ENCODE measurements at regions not wholly inside any gene's neighbourhood (a gene's known extent, or its start where the extent isn't known, plus 50 kb on each side); places are given as distances from the start of the nearest gene placed in this dataset.

DNA sequence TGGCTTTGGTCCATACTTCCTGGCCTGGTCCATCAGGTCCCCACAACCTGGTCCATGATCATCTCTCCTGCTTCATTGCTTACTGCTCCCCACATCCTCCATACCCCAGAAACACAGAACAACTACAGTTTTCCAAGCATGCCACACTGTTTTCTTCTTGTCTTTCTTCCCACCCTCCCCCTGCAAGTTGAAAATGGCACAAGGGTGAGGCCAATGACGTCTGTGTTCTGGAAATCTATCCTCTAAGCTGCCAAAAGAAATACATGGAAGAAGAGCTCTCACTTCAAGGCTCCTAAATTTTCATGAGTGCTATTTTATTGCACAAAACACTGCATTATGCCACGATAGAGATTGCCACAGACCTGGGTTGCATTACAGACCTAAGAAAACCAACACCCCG, 404.4 kb downstream of the VPS13C start:
- Mint-ChIP-seq H3K36me3 (ENCODE audit: insufficient read depth, unreplicated experiment) (no peaks in the 10 kb centered on the region), H3K4me3 (ENCODE audit: unreplicated experiment) (no peak overlapping the region), H3K9me3 (ENCODE audit: unreplicated experiment) (no peaks in the 10 kb centered on the region), H3K4me1 (ENCODE audit: low read depth, unreplicated experiment) (no peaks in the 10 kb centered on the region), H3K27ac (ENCODE audit: unreplicated experiment) (no peak overlapping the region), H3K27me3 (ENCODE audit: insufficient read depth, unreplicated experiment) (peaks cover 6% of the 10 kb centered on the region)
- no TSS peak for BruUV-seq (replicated peaks)
- intact Hi-C loops (cut with micrococcal nuclease; ENCODE audit: unreplicated experiment), result no loop called here
- ChIA-PET POLR2A (no interaction called here), CTCF (no interaction called here)
- Histone ChIP-seq H3K4me1 (no peaks in the 10 kb centered on the region), H3K27me3 (replicated peaks; ENCODE audit: control insufficient read depth, insufficient read depth, low read length) (no peaks in the 10 kb centered on the region; the same call in 1 of the 2 replicates), H3K36me3 (ENCODE audit: control insufficient read depth, insufficient read depth, low read length) (no peaks in the 10 kb centered on the region), H3K9me3 (no peaks in the 10 kb centered on the region), H3K4me3 (ENCODE audit: low read depth, low read length) (no peak overlapping the region)
- TF ChIP-seq CTCF (IDR thresholded peaks at IDR 0.05; ENCODE audit: insufficient read depth in 1 of 2, low read depth in 1 of 2, low read length in 1 of 2, severe bottlenecking in 1 of 2, unreplicated experiment in 1 of 2), result no peak
- DNase-seq, result no peak

GRCh38 chr15:61654918-61655317, 405.3 kb downstream of the VPS13C start:
- no peaks in the 10 kb centered on the region for H3K9me3 Mint-ChIP-seq (ENCODE audit: unreplicated experiment)
- ChIA-PET POLR2A (no interaction called here), CTCF (no interaction called here)
- Histone ChIP-seq H3K27me3 (replicated peaks; ENCODE audit: control insufficient read depth, insufficient read depth, low read length) (no peaks in the 10 kb centered on the region; the same call in 1 of the 2 replicates), H3K4me1 (no peaks in the 10 kb centered on the region), H3K36me3 (ENCODE audit: control insufficient read depth, insufficient read depth, low read length) (no peaks in the 10 kb centered on the region), H3K4me3 (ENCODE audit: low read depth, low read length) (no peak overlapping the region), H3K9me3 (no peaks in the 10 kb centered on the region)
- intact Hi-C loops (cut with micrococcal nuclease; ENCODE audit: unreplicated experiment), result no loop called here
- BruUV-seq (replicated peaks), result no TSS peak
- no peak overlapping the region for H3K4me3 Mint-ChIP-seq (ENCODE audit: unreplicated experiment)
- DNase-seq, result no peak
- H3K27ac Mint-ChIP-seq (ENCODE audit: unreplicated experiment), result no peak overlapping the region
- H3K36me3 Mint-ChIP-seq (ENCODE audit: insufficient read depth, unreplicated experiment), result no peaks in the 10 kb centered on the region
- peaks cover 5% of the 10 kb centered on the region for H3K27me3 Mint-ChIP-seq (ENCODE audit: insufficient read depth, unreplicated experiment)
- no peaks in the 10 kb centered on the region for H3K4me1 Mint-ChIP-seq (ENCODE audit: low read depth, unreplicated experiment)
- no peak for TF ChIP-seq CTCF (IDR thresholded peaks at IDR 0.05; ENCODE audit: insufficient read depth in 1 of 2, low read depth in 1 of 2, low read length in 1 of 2, severe bottlenecking in 1 of 2, unreplicated experiment in 1 of 2)

DNA sequence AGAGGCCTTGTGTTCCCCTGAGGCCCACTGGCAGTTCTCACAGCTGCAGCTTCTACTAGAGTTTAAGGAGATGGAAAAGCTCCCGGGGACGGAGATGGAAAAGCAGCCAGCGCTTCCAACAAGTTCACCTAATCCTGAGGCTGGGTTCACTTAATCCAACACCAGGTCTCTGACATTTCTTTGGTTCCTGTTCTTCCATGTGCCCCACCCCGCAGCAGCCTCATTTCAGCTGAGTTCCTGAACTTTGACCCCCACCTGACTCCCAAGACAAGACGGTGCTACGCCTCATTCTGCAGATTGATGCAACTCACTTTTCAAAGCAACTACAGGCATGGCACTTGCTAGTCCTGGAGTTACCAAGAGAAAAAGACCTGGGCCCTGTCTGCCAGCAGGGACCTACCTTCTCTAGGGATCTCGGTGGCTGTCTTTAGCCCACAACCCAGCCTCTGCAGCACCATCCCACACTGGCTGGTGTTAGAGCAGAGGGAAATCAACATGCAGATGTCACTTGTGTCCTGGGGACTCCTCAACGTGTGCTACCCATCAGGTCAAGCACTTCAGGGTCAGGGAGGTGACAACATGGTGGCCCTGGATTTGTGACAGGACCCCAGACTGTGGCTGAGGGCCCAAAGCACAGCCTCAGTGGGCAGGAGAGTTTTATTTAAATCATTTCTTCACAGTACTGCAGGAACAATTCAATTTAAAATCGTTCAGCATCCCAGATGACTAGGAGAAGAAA, 406.1 kb downstream of the VPS13C start:
- BruUV-seq (replicated peaks), result no TSS peak

More for the DNA sequence above, 406.1 kb downstream of the VPS13C start:
- H3K36me3 ChIP-seq (ENCODE audit: control insufficient read depth, insufficient read depth, low read length), result no peaks in the 10 kb centered on the region
- CTCF ChIA-PET, result no interaction called here
- no peaks in the 10 kb centered on the region for H3K36me3 Mint-ChIP-seq (ENCODE audit: insufficient read depth, unreplicated experiment)
- H3K27ac Mint-ChIP-seq (ENCODE audit: unreplicated experiment), result no peak overlapping the region
- DNase-seq, result peak; percentile 32 to 37
- no peaks in the 10 kb centered on the region for H3K4me1 Mint-ChIP-seq (ENCODE audit: low read depth, unreplicated experiment)
- H3K27me3 Mint-ChIP-seq (ENCODE audit: insufficient read depth, unreplicated experiment), result peaks cover 2% of the 10 kb centered on the region
- no peak overlapping the region for H3K4me3 Mint-ChIP-seq (ENCODE audit: unreplicated experiment)
- no peaks in the 10 kb centered on the region for H3K4me1 ChIP-seq
- TF ChIP-seq CTCF (IDR thresholded peaks at IDR 0.05; ENCODE audit: insufficient read depth in 1 of 2, low read depth in 1 of 2, low read length in 1 of 2, severe bottlenecking in 1 of 2, unreplicated experiment in 1 of 2), result no peak
- POLR2A ChIA-PET, result no interaction called here
- intact Hi-C loops (cut with micrococcal nuclease; ENCODE audit: unreplicated experiment), result no loop called here
- H3K9me3 Mint-ChIP-seq (ENCODE audit: unreplicated experiment), result no peaks in the 10 kb centered on the region
- no peaks in the 10 kb centered on the region for H3K9me3 ChIP-seq
- H3K4me3 ChIP-seq (ENCODE audit: low read depth, low read length), result no peak overlapping the region
- H3K27me3 ChIP-seq (replicated peaks; ENCODE audit: control insufficient read depth, insufficient read depth, low read length), result no peaks in the 10 kb centered on the region; the same call in 1 of the 2 replicates

Measured in Caco-2 (cell line).